Glutamatergic neuron (in vitro differentiated cells): ENCODE measurements at regions not wholly inside any gene's neighbourhood (a gene's known extent, or its start where the extent isn't known, plus 50 kb on each side); places are given as distances from the start of the nearest gene placed in this dataset.

Experiments
- DNase-seq: peaks from one replicate; pipeline ENCODE4 v3.0.0; 2022
- H3K27ac Mint-ChIP-seq: one replicate; pipeline ENCODE4 v1.8.0; 2020; ENCODE audit warnings: mild to moderate bottlenecking, mixed read lengths, inconsistent platforms; ENCODE audit not compliant: unreplicated experiment
- H3K27me3 Mint-ChIP-seq: one replicate; pipeline ENCODE4 v1.8.0; 2020; ENCODE audit warnings: mild to moderate bottlenecking, moderate library complexity, mixed read lengths, inconsistent platforms; ENCODE audit not compliant: unreplicated experiment
- H3K36me3 Mint-ChIP-seq: one replicate; pipeline ENCODE4 v1.8.0; 2020; ENCODE audit warnings: mild to moderate bottlenecking, mixed read lengths, inconsistent platforms; ENCODE audit not compliant: unreplicated experiment
- H3K4me1 Mint-ChIP-seq: one replicate; pipeline ENCODE4 v1.8.0; 2020; ENCODE audit warnings: mild to moderate bottlenecking, low read depth, mixed read lengths, inconsistent platforms; ENCODE audit not compliant: unreplicated experiment
- H3K4me3 Mint-ChIP-seq: one replicate; pipeline ENCODE4 v1.8.0; 2020; ENCODE audit warnings: mild to moderate bottlenecking, mixed read lengths, inconsistent platforms; ENCODE audit not compliant: unreplicated experiment
- H3K9me3 Mint-ChIP-seq: one replicate; pipeline ENCODE4 v1.8.0; 2020; ENCODE audit warnings: mild to moderate bottlenecking, moderate library complexity, mixed read lengths, inconsistent platforms; ENCODE audit not compliant: unreplicated experiment
- TF ChIP-seq, protein P1 (sequence below): fragments of 200-600 bp; sonication (generic); IDR thresholded peaks from one replicate; pipeline ENCODE4 v1.5.0; 2021; ENCODE audit not compliant: partially characterized antibody, unreplicated experiment

DNA sequence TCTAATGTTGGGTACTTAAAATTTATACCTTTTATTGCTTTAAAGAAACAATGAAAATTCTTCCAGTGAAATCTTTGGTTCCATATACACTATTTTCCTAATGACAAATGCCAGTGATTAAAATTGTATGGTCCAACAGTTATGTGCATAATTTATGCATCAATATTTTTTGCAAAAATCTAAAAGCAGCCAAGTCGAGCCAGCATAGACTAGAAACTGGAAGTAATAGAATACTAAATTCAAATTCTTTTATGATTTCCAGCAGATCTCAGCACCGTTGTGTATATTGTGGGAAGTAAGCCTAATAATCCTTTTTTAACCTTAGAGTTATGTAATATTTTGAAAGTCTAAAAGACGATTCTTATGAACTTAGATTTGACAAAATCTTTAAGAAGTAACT is 652.0 kb upstream of the GOLIM4 start:
- H3K27me3 Mint-ChIP-seq, result no peaks in the 10 kb centered on the region
- H3K36me3 Mint-ChIP-seq, result no peaks in the 10 kb centered on the region
- H3K9me3 Mint-ChIP-seq, result no peaks in the 10 kb centered on the region

DNA sequence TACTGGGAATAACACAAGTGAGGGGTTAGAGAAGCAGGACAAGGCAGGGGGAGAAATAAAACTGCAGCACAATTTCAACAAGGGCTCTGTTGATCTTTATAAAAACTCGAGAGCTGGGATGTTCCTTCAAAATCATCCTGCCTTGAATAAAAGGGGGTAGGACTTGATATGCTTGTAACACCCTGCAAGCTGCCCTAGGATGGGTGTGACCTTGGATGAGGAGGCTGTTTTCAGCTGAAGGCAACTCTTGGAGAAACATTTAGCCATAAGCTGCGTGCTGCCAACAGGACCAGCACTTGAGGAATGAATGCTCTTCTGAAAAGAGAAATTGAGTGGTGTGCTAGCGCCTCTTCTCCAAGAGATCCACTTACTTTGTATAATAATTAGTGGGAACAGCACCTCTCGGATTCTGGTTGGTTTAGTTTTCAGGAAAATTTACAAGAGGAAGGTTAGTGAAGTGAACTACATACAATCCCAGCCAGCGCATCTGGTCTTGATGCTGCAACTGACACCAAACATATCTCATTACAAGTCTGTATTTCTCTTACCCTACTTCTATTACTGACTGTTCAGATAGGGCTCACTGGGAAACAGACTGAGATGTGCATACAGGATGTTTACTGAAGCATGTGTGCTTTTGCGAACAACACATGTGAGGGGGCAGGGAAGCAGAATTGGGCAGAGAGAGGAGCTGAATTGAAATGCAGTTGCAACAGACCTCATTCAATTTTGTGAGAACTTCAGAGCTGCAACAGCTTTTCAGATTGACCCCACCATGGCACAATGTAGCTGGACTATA is 643.0 kb upstream of the GOLIM4 start:
- Mint-ChIP-seq H3K4me3 (no peak overlapping the region), H3K9me3 (peaks cover 1% of the 10 kb centered on the region), H3K36me3 (peaks cover 9% of the 10 kb centered on the region), H3K4me1 (peaks cover 7% of the 10 kb centered on the region), H3K27me3 (no peaks in the 10 kb centered on the region), H3K27ac (peak overlapping the region; percentile 7)
- DNase-seq, result no peak
- TF ChIP-seq, protein P1, sequence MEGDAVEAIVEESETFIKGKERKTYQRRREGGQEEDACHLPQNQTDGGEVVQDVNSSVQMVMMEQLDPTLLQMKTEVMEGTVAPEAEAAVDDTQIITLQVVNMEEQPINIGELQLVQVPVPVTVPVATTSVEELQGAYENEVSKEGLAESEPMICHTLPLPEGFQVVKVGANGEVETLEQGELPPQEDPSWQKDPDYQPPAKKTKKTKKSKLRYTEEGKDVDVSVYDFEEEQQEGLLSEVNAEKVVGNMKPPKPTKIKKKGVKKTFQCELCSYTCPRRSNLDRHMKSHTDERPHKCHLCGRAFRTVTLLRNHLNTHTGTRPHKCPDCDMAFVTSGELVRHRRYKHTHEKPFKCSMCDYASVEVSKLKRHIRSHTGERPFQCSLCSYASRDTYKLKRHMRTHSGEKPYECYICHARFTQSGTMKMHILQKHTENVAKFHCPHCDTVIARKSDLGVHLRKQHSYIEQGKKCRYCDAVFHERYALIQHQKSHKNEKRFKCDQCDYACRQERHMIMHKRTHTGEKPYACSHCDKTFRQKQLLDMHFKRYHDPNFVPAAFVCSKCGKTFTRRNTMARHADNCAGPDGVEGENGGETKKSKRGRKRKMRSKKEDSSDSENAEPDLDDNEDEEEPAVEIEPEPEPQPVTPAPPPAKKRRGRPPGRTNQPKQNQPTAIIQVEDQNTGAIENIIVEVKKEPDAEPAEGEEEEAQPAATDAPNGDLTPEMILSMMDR, result no peak

More for the DNA sequence above, 652.0 kb upstream of the GOLIM4 start:
- H3K4me3 Mint-ChIP-seq, result no peak overlapping the region
- DNase-seq, result no peak
- no peaks in the 10 kb centered on the region for H3K4me1 Mint-ChIP-seq
- H3K27ac Mint-ChIP-seq, result no peak overlapping the region
- TF ChIP-seq, protein P1, result no peak

DNA sequence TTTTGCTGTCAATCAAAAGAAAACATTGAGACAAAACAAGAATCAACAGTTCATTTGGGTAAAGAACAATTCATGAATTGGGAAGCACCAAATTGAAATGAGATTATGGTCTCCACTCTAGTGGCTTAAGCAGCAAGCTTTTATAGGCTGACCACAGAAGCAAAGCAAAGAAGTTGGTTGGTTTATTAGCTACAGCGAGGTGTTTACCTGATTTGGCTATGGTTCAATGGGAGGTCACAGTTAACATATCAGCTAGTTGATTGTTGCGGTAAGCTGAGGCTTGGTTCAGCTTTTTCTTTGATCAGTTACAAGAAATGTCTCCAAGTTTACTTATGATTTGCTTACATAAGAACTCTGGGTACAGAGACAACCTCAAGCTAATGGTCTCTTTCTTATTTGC is 640.5 kb upstream of the GOLIM4 start:
- H3K27ac Mint-ChIP-seq, result no peak overlapping the region

DNA sequence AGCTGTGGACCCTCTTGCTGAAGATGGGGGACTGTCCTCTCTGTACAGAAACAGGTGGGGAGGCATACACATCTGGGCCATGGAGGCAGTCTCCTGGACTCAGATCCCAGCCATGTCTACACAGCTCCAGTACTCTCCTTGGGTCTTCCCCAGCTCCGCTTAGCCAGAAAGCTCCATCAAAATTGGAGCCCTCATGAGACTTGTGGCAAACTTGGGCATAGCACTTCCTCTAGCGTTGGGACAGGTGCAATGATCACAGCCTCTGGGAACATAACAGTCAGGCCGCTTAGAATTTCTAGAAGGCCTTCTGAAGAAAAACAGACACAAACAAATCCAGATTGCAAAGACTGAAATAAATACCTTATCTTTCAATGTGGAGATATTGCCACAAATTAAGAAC is 634.3 kb upstream of the GOLIM4 start:
- no peak overlapping the region for H3K27ac Mint-ChIP-seq
- H3K36me3 Mint-ChIP-seq, result peaks cover 24% of the 10 kb centered on the region
- peaks cover 3% of the 10 kb centered on the region for H3K27me3 Mint-ChIP-seq
- TF ChIP-seq, protein P1, result no peak
- DNase-seq, result no peak
- peaks cover 6% of the 10 kb centered on the region for H3K9me3 Mint-ChIP-seq
- H3K4me3 Mint-ChIP-seq, result no peak overlapping the region
- no peaks in the 10 kb centered on the region for H3K4me1 Mint-ChIP-seq

More for the DNA sequence above, 640.5 kb upstream of the GOLIM4 start:
- Mint-ChIP-seq H3K9me3 (peaks cover 3% of the 10 kb centered on the region), H3K4me1 (peaks cover 3% of the 10 kb centered on the region), H3K27me3 (no peaks in the 10 kb centered on the region), H3K36me3 (peaks cover 15% of the 10 kb centered on the region), H3K4me3 (no peak overlapping the region)
- DNase-seq, result no peak
- TF ChIP-seq, protein P1, result no peak

DNA sequence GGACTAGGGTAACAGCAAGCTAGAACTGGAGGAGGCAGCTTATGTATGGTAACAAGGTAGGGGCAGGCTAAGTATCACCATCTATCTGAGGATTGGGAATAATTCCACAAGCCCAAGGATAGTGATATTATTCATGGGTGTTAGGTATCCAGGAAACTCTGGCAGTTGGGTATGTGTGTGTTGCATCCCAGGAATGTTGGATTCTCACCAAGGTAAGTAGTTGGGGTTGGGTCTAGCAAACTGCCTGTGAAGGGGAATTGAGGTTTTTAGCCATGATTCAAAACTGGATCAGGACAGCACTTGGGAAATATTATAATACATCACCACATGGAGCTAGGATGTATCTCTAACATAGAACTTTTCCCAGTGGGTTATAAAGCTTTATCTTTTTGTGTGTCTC is 626.4 kb upstream of the GOLIM4 start:
- H3K27me3 Mint-ChIP-seq, result peaks cover 2% of the 10 kb centered on the region
- H3K36me3 Mint-ChIP-seq, result peaks cover 4% of the 10 kb centered on the region
- H3K4me3 Mint-ChIP-seq, result no peak overlapping the region
- H3K27ac Mint-ChIP-seq, result no peak overlapping the region
- no peaks in the 10 kb centered on the region for H3K9me3 Mint-ChIP-seq
- DNase-seq, result no peak
- TF ChIP-seq, protein P1, result no peak
- H3K4me1 Mint-ChIP-seq, result no peaks in the 10 kb centered on the region
